Stomach (tissue), 4 donors: ENCODE measurements at regions not wholly inside any gene's neighbourhood (a gene's known extent, or its start where the extent isn't known, plus 50 kb on each side); places are given as distances from the start of the nearest gene placed in this dataset.

Source experiments
- POLR2A ChIP-seq, 4 donors: fragments of 450-650 bp; IDR thresholded peaks; one replicate each; pipeline ENCODE4 v1.6.1; 2016; ENCODE audit warnings: antibody characterized with exemption in 4 of 4, control low read depth in 2 of 4, mild to moderate bottlenecking in 1 of 4, moderate library complexity in 1 of 4
- POLR2AphosphoS5 ChIP-seq, 3 donors: sonication (generic); formaldehyde crosslinking; IDR thresholded peaks; one replicate each; pipeline ENCODE4 v1.6.1; 2016; ENCODE audit warnings: antibody characterized with exemption in 3 of 3
- TF ChIP-seq, protein P1 (sequence below), 7 experiments: fragments of 450-650 bp in 4 of 7; fragments of 200-600 bp in 3 of 7; sonication (generic) in 3 of 7; IDR thresholded peaks; one replicate each; pipeline ENCODE4 v1.5.1; 2016 to 2019; ENCODE audit warnings: antibody characterized with exemption in 7 of 7, control low read depth in 2 of 7, mild to moderate bottlenecking in 1 of 7

- TF ChIP-seq, protein P1, sequence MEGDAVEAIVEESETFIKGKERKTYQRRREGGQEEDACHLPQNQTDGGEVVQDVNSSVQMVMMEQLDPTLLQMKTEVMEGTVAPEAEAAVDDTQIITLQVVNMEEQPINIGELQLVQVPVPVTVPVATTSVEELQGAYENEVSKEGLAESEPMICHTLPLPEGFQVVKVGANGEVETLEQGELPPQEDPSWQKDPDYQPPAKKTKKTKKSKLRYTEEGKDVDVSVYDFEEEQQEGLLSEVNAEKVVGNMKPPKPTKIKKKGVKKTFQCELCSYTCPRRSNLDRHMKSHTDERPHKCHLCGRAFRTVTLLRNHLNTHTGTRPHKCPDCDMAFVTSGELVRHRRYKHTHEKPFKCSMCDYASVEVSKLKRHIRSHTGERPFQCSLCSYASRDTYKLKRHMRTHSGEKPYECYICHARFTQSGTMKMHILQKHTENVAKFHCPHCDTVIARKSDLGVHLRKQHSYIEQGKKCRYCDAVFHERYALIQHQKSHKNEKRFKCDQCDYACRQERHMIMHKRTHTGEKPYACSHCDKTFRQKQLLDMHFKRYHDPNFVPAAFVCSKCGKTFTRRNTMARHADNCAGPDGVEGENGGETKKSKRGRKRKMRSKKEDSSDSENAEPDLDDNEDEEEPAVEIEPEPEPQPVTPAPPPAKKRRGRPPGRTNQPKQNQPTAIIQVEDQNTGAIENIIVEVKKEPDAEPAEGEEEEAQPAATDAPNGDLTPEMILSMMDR (IDR thresholded peaks at IDR 0.05), result no peak
- TF ChIP-seq POLR2AphosphoS5 (IDR thresholded peaks at IDR 0.05), result no peak
- TF ChIP-seq POLR2A (IDR thresholded peaks at IDR 0.05), result no peak
These were observed 458.7 kb upstream of the EEF2KMT start for GRCh38 chr16:5556158-5556810.
